Adrenal gland (tissue), 9 donors: ENCODE measurements at regions not wholly inside any gene's neighbourhood (a gene's known extent, or its start where the extent isn't known, plus 50 kb on each side); places are given as distances from the start of the nearest gene placed in this dataset.

Experiments used
- DNase-seq, 7 donors: peaks; one replicate each; pipeline ENCODE4 v3.0.0-alpha.2; 2019 to 2020
- H3K27ac ChIP-seq, 5 donors: fragments of 200-600 bp; sonication (generic) in 4 of 5; 1 replicate in 3 of 5; 2 replicates in 2 of 5; pipeline versions ENCODE4 v1.5.1 to v1.8.0; 2016 to 2020; ENCODE audit warnings: mild to moderate bottlenecking in 1 of 5
- H3K27me3 ChIP-seq: fragments of 200-600 bp; 2 replicates; pipeline ENCODE4 v1.8.0; 2021
- H3K36me3 ChIP-seq, 2 donors: fragments of 200-600 bp; replicated peaks in 1 of 2; 1 replicate in 1 of 2; 2 replicates in 1 of 2; pipeline versions ENCODE4 v1.5.1 to v1.8.0; 2018 to 2022
- H3K4me1 ChIP-seq, 2 donors: fragments of 200-600 bp; replicated peaks in 1 of 2; 1 replicate in 1 of 2; 2 replicates in 1 of 2; pipeline versions ENCODE4 v1.5.1 to v1.8.0; 2018 to 2021
- H3K4me3 ChIP-seq, 4 donors: fragments of 200-600 bp; sonication (generic) in 3 of 4; one replicate each; pipeline ENCODE4 v1.5.1; 2016 to 2018
- H3K9me3 ChIP-seq, 3 donors: fragments of 200-600 bp; sonication (generic) in 1 of 3; replicated peaks in 1 of 3; 1 replicate in 2 of 3; 2 replicates in 1 of 3; pipeline versions ENCODE4 v1.5.1 to v1.8.0; 2016 to 2021
- POLR2A ChIP-seq, 2 donors: fragments of 450-650 bp; IDR thresholded peaks; one replicate each; pipeline ENCODE4 v1.6.1; 2017; ENCODE audit warnings: antibody characterized with exemption in 2 of 2, mild to moderate bottlenecking in 2 of 2, moderate library complexity in 1 of 2
- WGBS, 4 donors: extraction: QIAGEN DNeasy Blood & Tissue Kit in 2 of 4; methylation state at CpG; one replicate each; pipeline versions ENCODE4 v1.1.5 to v1.1.7; 2013 to 2017; 5-methylcytosine and 5-hydroxymethylcytosine counted together
- intact Hi-C, 2 donors: fragments of 100-400 bp; cut with DNase I; formaldehyde crosslinking; loops; one replicate each; pipeline versions ENCODE4 v1.14.1 to v1.15.0; 2022 to 2023
- TF ChIP-seq, protein P1 (sequence below), 6 experiments: fragments of 450-650 bp in 4 of 6; fragments of 200-600 bp in 2 of 6; sonication (generic) in 1 of 6; IDR thresholded peaks; 1 replicate in 5 of 6; 2 replicates in 1 of 6; pipeline versions ENCODE4 v1.5.1 to v1.8.0; 2016 to 2021; ENCODE audit warnings: antibody characterized with exemption in 6 of 6, mild to moderate bottlenecking in 2 of 6, moderate library complexity in 1 of 6
- donor health status: healthy with polysubstance abuse.
- donor health status: Bipolar disorder and iron deficiency.
- donor health status: DM: yes; HTN: yes; CAD: no.
- donor health status: DM: no; HTN: no; CAD: no.
- donor health status: DM: no; HTN: no; CAD: no.

DNA sequence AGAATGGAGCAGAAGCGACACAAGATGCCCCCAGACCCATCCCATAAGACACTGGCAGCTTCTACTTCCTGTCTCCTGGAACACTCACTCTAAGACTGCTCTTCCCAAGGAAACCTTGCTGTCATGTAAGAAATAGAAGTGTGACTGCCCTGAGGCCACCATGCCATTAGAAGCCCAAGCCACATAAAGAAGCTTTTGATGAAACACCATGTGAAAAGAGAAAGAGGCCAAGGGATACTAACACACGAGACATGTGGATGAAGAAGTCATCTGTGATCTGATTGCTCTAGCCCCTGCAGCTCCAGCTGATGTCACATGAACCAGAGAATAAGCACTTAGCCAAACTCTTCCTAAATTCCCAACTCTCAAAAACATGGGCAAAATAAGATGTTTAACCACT lies 117.9 kb upstream of the PCSK2 start:
- no peak for DNase-seq
- 44 to 82% (median 64%) methylated on average over 2 of the region's 2 CpGs for WGBS, 4 donors
- Histone ChIP-seq H3K27me3 (no peaks in the 10 kb centered on the region), H3K27ac (no peak overlapping the region), H3K4me1 (no peaks in the 10 kb centered on the region), H3K9me3 (no peaks in the 10 kb centered on the region), H3K36me3 (no peaks in the 10 kb centered on the region), H3K4me3 (no peak overlapping the region)
- TF ChIP-seq, protein P1, sequence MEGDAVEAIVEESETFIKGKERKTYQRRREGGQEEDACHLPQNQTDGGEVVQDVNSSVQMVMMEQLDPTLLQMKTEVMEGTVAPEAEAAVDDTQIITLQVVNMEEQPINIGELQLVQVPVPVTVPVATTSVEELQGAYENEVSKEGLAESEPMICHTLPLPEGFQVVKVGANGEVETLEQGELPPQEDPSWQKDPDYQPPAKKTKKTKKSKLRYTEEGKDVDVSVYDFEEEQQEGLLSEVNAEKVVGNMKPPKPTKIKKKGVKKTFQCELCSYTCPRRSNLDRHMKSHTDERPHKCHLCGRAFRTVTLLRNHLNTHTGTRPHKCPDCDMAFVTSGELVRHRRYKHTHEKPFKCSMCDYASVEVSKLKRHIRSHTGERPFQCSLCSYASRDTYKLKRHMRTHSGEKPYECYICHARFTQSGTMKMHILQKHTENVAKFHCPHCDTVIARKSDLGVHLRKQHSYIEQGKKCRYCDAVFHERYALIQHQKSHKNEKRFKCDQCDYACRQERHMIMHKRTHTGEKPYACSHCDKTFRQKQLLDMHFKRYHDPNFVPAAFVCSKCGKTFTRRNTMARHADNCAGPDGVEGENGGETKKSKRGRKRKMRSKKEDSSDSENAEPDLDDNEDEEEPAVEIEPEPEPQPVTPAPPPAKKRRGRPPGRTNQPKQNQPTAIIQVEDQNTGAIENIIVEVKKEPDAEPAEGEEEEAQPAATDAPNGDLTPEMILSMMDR (IDR thresholded peaks at IDR 0.05): no peak
- no peak for TF ChIP-seq POLR2A (IDR thresholded peaks at IDR 0.05)
- intact Hi-C loops: no loop called here

DNA sequence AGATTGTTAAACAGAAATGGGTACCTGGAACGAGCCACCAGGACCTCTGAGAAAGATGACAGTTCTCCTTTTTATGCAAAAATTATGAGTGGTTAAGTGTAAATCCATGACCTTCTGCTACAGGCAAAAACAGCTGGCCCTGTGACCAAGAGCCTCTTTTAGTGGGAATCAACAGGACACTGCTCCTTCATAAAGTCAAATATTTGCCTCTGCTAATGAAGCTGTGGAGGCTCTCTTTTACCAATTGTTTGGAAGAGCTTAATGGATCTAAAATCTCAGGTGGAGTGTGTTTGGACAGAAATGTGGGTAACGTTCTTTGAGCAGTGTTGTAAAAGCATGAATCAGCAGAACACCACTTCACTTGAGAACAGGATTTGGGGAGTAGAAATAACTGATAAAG lies 117.5 kb upstream of the PCSK2 start:
- Histone ChIP-seq H3K4me1 (no peaks in the 10 kb centered on the region), H3K9me3 (no peaks in the 10 kb centered on the region), H3K27ac (no peak overlapping the region), H3K4me3 (no peak overlapping the region), H3K36me3 (no peaks in the 10 kb centered on the region), H3K27me3 (no peaks in the 10 kb centered on the region)
- TF ChIP-seq POLR2A (IDR thresholded peaks at IDR 0.05): no peak
- TF ChIP-seq, protein P1 (IDR thresholded peaks at IDR 0.05): no peak
- no peak for DNase-seq
- intact Hi-C loops: no loop called here
- 56 to 66% (median 61%) methylated on average over 2 of the region's 2 CpGs for WGBS, 4 donors

DNA sequence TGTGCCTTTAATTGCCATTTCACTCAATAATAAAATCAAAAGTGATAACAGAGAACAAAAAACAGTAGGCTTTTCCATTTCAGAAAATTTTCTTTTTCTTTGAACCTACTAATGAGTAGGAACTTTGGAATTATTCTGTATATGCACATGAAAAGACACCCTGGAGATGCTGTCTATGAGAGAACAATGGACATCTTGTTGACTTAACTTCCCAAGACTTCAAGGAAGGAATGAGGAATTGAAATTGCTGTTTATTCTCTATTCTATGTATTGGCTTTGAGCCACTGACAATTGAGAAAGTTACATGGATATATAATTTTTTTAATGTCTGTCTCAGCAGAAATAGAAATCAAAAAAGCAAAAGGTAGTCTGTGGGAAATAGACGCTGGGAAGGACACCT lies 98.6 kb upstream of the PCSK2 start:
- DNase-seq: no peak
- no peak overlapping the region for H3K27ac ChIP-seq
- H3K4me1 ChIP-seq: no peaks in the 10 kb centered on the region
- no peaks in the 10 kb centered on the region for H3K9me3 ChIP-seq
- whole genome bisulfite sequencing, 4 donors: 54 to 69% (median 65%) methylated on average over 1 of the region's 1 CpG
- intact Hi-C loops: no loop called here
- no peaks in the 10 kb centered on the region for H3K36me3 ChIP-seq
- H3K27me3 ChIP-seq: no peaks in the 10 kb centered on the region
- TF ChIP-seq, protein P1 (IDR thresholded peaks at IDR 0.05): no peak
- TF ChIP-seq POLR2A (IDR thresholded peaks at IDR 0.05): no peak
- H3K4me3 ChIP-seq: no peak overlapping the region

DNA sequence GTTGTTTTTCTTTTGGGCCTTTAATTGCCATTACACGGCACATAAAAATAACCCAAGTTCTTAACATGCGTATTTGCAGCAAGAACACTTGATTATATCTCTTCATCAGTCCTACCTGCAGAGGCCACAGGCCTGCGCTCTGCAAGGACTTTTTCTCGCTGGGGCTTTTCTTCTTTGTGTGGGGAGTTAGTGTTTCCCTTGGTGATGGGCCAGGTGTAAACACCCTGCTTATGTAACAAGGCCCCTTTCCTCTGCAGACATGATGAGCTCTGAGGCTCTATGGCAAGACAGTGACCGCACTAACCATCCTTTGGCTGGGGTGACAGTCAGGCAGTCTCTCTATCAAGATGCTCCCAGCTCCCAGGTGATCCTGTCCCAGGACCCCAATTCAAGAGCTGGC lies 97.8 kb upstream of the PCSK2 start:
- H3K4me1 ChIP-seq: no peaks in the 10 kb centered on the region
- no peak overlapping the region for H3K27ac ChIP-seq
- TF ChIP-seq POLR2A (IDR thresholded peaks at IDR 0.05): no peak
- TF ChIP-seq, protein P1 (IDR thresholded peaks at IDR 0.05): no peak
- no peak for DNase-seq
- WGBS, 4 donors: 56 to 70% (median 60%) methylated on average over 4 to 5 of the region's 5 CpGs
- H3K27me3 ChIP-seq: no peaks in the 10 kb centered on the region
- no peaks in the 10 kb centered on the region for H3K9me3 ChIP-seq
- no peak overlapping the region for H3K4me3 ChIP-seq
- intact Hi-C loops: no loop called here
- H3K36me3 ChIP-seq: no peaks in the 10 kb centered on the region
